OCI-LY7 (cell line): ENCODE measurements at regions not wholly inside any gene's neighbourhood (a gene's known extent, or its start where the extent isn't known, plus 50 kb on each side); places are given as distances from the start of the nearest gene placed in this dataset.

Experiments
- CTCF ChIP-seq: fragments of 200-600 bp; sonication (generic); conservative IDR thresholded peaks from 2 replicates; pipeline ENCODE4 v1.5.1; 2014; ENCODE audit warnings: mild to moderate bottlenecking, antibody characterized with exemption, low read length, moderate library complexity, mixed read lengths
- EZH2phosphoT487 ChIP-seq: fragments of 200-600 bp; sonication (generic); IDR thresholded peaks from 2 replicates; pipeline ENCODE4 v1.6.1; 2018; ENCODE audit warnings: low read depth, borderline replicate concordance, mild to moderate bottlenecking, mixed run types, antibody characterized with exemption, low read length, moderate library complexity, mixed read lengths

GRCh38 chr13:109346060-109346459, 440.3 kb downstream of the IRS2 start:
- TF ChIP-seq CTCF (no peak), EZH2phosphoT487 (no peak)
